ENCODE measurements at regions not wholly inside any gene's neighbourhood (a gene's known extent, or its start where the extent isn't known, plus 50 kb on each side); places are given as distances from the start of the nearest gene placed in this dataset.
"Not testable (repeated sequence)": the region's sequence is repeated elsewhere in the genome, so short reads cannot be mapped to it uniquely, and the experiment has no call there.

GRCh38 chrX:78603908-78604307 is 55.2 kb downstream of the RTL3 start:
- no peak for DNase-seq

- peak in 1 of 56 donors; percentile 0 for DNase-seq
Measured at GRCh38 chrX:78595901-78596502, 63.1 kb downstream of the RTL3 start.

- no peak for DNase-seq
Measured at GRCh38 chrX:78593701-78594100, 65.4 kb downstream of the RTL3 start.

- DNase-seq = no peak
Measured at GRCh38 chrX:78592030-78592429, 67.1 kb downstream of the RTL3 start.

- DNase-seq = no peak
Measured at GRCh38 chrX:78574306-78574705, 84.8 kb downstream of the RTL3 start.

GRCh38 chrX:78573630-78574029 is 85.5 kb downstream of the RTL3 start:
- DNase-seq = no peak

- DNase-seq = no peak
Measured at GRCh38 chrX:78571849-78572248, 87.3 kb downstream of the RTL3 start.

- no peak for DNase-seq
Measured at GRCh38 chrX:78555401-78555980, 103.6 kb downstream of the RTL3 start.

GRCh38 chrX:78552628-78553027 is 106.5 kb downstream of the RTL3 start:
- not testable (repeated sequence) for DNase-seq

GRCh38 chrX:78548012-78548411 is 111.1 kb downstream of the RTL3 start:
- no peak for DNase-seq

- DNase-seq = no peak
Measured at GRCh38 chrX:78545233-78545632, 113.9 kb downstream of the RTL3 start.

GRCh38 chrX:78543281-78543680 is 115.8 kb downstream of the RTL3 start:
- DNase-seq = no peak

- DNase-seq = no peak
Measured at GRCh38 chrX:78540171-78540570, 119.0 kb downstream of the RTL3 start.

- no peak for DNase-seq
Measured at GRCh38 chrX:78534221-78534620, 124.9 kb downstream of the RTL3 start.

GRCh38 chrX:78532363-78532762 is 126.8 kb downstream of the RTL3 start:
- DNase-seq = no peak

GRCh38 chrX:78527818-78528217 is 131.3 kb downstream of the RTL3 start:
- DNase-seq = no peak

GRCh38 chrX:78527263-78527662 is 131.9 kb downstream of the RTL3 start:
- no peak for DNase-seq

- no peak for DNase-seq
Measured at GRCh38 chrX:78522601-78523000, 136.5 kb downstream of the RTL3 start.

GRCh38 chrX:78517124-78517523 is 142.0 kb downstream of the RTL3 start:
- DNase-seq = no peak

- no peak for DNase-seq
Measured at GRCh38 chrX:78514852-78515251, 144.3 kb downstream of the RTL3 start.

GRCh38 chrX:78513971-78514738 is 145.0 kb downstream of the RTL3 start:
- DNase-seq = no peak

GRCh38 chrX:78506248-78506647 is 152.9 kb downstream of the RTL3 start:
- DNase-seq = no peak

GRCh38 chrX:78496483-78496882 is 162.6 kb downstream of the RTL3 start:
- DNase-seq = no peak

Measured in nucleus accumbens (tissue), 56 donors.